GM12864 (cell line): ENCODE measurements at regions not wholly inside any gene's neighbourhood (a gene's known extent, or its start where the extent isn't known, plus 50 kb on each side); places are given as distances from the start of the nearest gene placed in this dataset.
"Not testable (repeated sequence)": the region's sequence is repeated elsewhere in the genome, so short reads cannot be mapped to it uniquely, and the experiment has no call there.

Experiments used
- DNase-seq: peaks from one replicate; pipeline ENCODE4 v3.0.0-alpha.2; 2011; ENCODE audit warnings: low read depth
- H3K4me3 ChIP-seq: 2 replicates; pipeline ENCODE4 v1.5.1; 2011; ENCODE audit warnings: mild to moderate bottlenecking, low read depth, low read length, control low read depth
- TF ChIP-seq, protein P1 (sequence below): IDR thresholded peaks from 2 replicates; pipeline ENCODE4 v1.5.1; 2011; ENCODE audit warnings: low read depth, mild to moderate bottlenecking, moderate library complexity, low read length, control low read depth, inconsistent platforms; ENCODE audit errors: missing control alignments

DNA sequence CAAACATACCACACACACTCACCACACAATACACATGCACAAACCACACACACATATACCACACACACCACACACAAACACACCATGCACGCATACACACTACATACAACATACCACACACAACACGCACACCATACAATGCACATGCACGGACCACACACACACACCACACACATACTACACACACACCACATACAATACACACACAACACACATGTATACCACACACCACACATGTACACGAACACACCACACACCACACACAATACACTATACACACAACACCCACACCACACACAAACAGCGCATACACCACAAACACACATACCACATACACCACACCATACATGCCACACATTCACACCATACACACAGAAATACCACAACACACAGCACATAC, 480.3 kb downstream of the DIRAS2 start:
- TF ChIP-seq, protein P1, sequence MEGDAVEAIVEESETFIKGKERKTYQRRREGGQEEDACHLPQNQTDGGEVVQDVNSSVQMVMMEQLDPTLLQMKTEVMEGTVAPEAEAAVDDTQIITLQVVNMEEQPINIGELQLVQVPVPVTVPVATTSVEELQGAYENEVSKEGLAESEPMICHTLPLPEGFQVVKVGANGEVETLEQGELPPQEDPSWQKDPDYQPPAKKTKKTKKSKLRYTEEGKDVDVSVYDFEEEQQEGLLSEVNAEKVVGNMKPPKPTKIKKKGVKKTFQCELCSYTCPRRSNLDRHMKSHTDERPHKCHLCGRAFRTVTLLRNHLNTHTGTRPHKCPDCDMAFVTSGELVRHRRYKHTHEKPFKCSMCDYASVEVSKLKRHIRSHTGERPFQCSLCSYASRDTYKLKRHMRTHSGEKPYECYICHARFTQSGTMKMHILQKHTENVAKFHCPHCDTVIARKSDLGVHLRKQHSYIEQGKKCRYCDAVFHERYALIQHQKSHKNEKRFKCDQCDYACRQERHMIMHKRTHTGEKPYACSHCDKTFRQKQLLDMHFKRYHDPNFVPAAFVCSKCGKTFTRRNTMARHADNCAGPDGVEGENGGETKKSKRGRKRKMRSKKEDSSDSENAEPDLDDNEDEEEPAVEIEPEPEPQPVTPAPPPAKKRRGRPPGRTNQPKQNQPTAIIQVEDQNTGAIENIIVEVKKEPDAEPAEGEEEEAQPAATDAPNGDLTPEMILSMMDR = no peak
- no peak for DNase-seq
- H3K4me3 ChIP-seq = no peak overlapping the region

DNA sequence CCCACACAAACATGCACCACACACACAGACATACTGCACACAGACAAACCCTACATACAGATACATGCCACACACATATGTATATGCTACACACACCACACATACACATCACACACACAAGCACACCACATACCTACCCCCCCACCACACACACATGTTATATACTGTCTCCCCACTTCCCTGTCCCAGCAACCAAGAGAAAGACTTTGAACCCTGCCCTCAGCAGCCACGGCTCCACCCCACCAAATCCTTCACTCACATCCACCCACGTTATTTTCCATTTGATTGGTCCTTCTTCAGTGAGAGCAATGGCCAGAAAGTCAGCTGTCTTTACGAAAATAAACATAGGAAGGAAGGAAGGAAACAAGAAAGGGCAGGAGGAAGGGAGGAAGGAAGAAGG, 479.8 kb downstream of the DIRAS2 start:
- TF ChIP-seq, protein P1 = no peak
- no peak for DNase-seq
- no peak overlapping the region for H3K4me3 ChIP-seq

DNA sequence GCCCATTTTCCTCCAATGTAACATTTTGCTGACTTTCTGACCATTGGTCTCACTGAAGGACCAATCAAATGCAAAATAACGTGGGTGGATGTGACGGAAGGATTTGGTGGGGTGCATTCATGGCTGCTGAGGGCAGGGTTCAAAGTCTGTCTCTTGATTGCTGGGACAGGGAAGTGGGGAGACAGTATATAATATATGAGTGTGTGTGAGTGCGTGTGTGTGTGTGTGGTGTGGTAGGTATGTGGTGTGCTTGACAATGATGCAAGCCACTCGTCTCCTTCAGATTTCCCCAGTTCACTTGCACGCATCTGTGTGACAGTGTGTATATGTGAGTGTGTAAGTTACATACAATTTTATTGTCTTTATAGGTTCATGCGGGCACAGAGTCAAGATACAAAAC, 477.3 kb downstream of the DIRAS2 start:
- DNase-seq = no peak
- no peak overlapping the region for H3K4me3 ChIP-seq
- TF ChIP-seq, protein P1 = no peak

DNA sequence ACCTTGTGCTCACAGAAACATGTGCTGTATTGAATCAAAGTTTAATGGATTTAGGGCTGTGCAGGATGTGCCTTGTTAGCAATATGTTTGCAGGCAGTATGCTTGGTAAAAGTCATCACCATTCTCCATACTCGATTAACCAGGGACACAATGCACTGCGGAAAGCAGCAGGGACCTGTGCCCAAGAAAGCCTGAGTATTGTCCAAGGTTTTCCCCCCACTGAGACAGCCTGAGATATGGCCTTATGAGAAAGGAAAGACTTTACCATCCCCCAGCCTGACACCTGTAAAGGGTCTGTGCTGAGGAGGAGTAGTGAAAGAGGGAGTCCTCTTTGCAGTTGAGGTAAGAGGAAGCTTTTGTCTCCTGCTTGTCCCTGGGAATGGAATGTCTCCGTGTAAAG, 476.2 kb downstream of the DIRAS2 start:
- not testable (repeated sequence) for H3K4me3 ChIP-seq, DNase-seq

DNA sequence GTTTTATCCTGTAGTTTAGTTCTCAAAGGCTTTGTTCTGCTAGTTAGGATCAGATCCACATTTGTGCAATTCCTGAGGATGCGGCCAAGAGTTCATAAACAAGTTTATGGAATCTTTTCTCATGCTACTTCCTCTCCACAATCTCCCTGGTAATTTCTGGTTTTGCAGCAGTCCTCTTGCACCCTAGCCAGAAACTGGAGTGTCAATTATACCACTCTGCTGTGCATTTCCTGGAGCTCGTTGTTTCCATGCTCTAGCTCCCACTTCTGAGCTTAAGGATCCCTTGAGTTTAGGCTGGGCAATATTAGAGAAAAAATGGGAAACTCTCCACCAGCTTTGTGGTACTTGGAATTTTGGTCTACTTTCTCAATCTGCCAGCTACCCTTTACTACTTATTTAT, 474.7 kb downstream of the DIRAS2 start:
- no peak overlapping the region for H3K4me3 ChIP-seq
- no peak for DNase-seq
- TF ChIP-seq, protein P1 = no peak

DNA sequence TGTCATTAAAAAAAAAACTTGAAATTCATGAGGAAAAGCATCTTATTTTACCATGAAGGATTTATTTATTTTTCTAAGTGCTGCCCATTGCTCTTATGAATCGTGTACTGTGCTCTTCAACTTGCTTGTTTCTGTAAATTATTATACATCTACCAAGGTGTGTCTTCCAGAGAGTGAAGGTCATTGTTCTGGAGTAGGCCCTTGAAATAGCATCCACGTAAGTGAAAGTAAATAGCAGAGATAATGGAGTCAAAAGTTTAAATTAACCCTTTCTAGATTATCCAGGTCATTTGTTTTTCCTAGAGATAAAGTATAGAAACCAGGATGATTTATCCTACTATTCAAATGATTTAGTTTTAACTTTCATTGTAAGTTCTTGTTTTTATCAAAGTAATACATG, 473.1 kb downstream of the DIRAS2 start:
- DNase-seq = no peak

DNA sequence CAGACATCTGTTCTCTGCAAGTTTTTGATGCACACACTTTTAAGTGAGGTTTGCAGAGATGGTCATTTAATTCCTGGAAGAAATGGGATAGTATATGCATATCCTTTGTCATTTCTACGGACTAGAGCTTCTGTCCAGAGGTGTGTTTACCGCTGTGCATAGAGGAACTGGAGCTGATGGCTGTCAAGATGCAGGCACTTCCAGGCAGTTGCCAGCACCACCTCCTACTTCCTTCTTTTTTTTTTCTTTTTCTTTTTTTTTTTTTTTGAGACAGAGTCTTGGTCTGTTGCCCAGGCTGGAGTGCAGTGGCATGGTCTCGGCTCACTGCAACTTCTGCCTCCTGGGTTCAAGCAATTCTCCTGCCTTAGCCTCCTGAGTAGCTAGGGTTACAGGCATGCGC, 468.7 kb downstream of the DIRAS2 start:
- not testable (repeated sequence) for H3K4me3 ChIP-seq, DNase-seq

More for the DNA sequence above, 473.1 kb downstream of the DIRAS2 start:
- no peak overlapping the region for H3K4me3 ChIP-seq
- TF ChIP-seq, protein P1 = no peak

DNA sequence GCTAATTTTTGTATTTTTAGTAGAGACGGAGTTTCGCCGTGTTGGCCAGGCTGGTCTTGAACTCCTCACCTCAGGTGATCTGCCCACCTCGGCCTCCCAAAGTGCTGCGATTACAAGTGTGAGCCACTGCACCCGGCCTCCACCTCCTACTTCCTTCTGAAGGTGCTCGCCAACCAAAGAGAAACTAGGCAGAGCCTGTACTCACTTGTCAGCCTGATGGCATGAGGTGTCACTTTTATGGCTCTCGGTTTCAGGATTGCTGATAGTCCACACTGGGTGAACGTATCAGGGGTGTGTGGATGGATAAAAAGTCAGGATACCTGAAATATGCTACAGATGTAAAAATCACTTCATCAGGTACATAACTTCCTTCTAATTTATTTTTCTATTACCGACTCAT, 468.3 kb downstream of the DIRAS2 start:
- H3K4me3 ChIP-seq, DNase-seq: not testable (repeated sequence)

DNA sequence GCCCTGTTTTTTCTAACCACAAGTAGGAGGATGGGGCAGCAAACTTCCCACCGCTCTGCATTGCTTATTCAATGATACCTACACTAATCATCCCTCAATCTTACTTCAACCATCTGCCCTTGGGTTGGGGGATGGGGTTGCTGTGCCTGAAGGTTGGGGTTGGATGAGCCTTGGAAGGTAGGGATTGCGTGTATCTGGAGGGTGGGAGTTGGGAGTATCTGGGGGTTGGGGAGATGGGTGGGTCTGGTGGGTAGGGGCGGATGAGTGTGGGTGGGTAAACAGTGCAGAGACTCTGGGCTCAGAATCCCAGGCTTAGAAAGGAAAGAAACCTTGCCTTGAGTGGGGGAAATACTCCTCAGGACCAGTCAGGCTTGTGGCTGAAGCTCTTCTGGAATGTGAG, 467.4 kb downstream of the DIRAS2 start:
- no peak for DNase-seq
- TF ChIP-seq, protein P1 = no peak
- no peak overlapping the region for H3K4me3 ChIP-seq
